ENCODE measurements at regions not wholly inside any gene's neighbourhood (a gene's known extent, or its start where the extent isn't known, plus 50 kb on each side); places are given as distances from the start of the nearest gene placed in this dataset.

DNA sequence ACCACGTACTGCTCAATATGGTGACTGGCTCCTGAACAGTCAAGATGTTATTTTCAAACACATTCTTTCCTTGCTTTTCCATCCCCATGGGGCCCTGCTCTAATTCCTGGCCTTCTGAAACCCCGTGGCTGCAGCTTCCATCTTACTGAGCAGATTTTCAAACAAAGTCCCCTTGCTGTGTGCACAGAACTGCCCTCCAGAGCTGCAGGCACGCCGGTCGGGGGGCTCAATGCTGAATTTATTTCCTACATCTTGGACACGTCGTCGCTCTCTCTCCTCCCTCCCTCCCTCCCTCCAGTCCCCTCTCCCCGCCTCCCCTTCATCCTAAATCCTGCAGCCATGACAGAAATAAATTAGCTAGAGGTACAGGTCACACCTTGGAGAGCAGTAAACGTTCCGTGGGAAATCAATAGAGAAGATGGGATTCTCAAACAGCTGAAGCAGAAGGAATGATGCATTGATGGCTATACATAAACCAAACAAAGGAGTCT lies 243.1 kb upstream of the BLID start:
- TF ChIP-seq, protein P1, sequence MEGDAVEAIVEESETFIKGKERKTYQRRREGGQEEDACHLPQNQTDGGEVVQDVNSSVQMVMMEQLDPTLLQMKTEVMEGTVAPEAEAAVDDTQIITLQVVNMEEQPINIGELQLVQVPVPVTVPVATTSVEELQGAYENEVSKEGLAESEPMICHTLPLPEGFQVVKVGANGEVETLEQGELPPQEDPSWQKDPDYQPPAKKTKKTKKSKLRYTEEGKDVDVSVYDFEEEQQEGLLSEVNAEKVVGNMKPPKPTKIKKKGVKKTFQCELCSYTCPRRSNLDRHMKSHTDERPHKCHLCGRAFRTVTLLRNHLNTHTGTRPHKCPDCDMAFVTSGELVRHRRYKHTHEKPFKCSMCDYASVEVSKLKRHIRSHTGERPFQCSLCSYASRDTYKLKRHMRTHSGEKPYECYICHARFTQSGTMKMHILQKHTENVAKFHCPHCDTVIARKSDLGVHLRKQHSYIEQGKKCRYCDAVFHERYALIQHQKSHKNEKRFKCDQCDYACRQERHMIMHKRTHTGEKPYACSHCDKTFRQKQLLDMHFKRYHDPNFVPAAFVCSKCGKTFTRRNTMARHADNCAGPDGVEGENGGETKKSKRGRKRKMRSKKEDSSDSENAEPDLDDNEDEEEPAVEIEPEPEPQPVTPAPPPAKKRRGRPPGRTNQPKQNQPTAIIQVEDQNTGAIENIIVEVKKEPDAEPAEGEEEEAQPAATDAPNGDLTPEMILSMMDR (IDR thresholded peaks at IDR 0.05) = no peak
- TF ChIP-seq POLR2A (IDR thresholded peaks at IDR 0.05) = no peak

All from body of pancreas (tissue), 4 donors.